Right ventricle myocardium inferior (tissue), 1 donor: ENCODE measurements at regions not wholly inside any gene's neighbourhood (a gene's known extent, or its start where the extent isn't known, plus 50 kb on each side); places are given as distances from the start of the nearest gene placed in this dataset.
A peak's percentile ranks its signal among the peaks of the same experiment; 100 is the strongest.

Source experiments
- ATAC-seq: fragments of 200-7000 bp; cut with Tn5 transposase; one replicate; pipeline ENCODE4 v1.9.1; 2020; ENCODE audit warnings: mild to moderate bottlenecking, moderate library complexity
- DNase-seq: peaks from one replicate; pipeline ENCODE4 v3.0.0; 2021; ENCODE audit errors: missing footprints
- intact Hi-C: fragments of 100-400 bp; cut with DNase I; formaldehyde crosslinking; loops from one replicate; pipeline ENCODE4 v1.11.0; 2022
- donor health status: DM: no; HTN: yes; CAD: no; lungs with severe emphysema.

GRCh38 chr19:29098863-29099481 is 114.0 kb downstream of the UQCRFS1 start:
- ATAC-seq (peak; percentile 97), DNase-seq (peak; percentile 79)
- intact Hi-C loops = no loop called here

GRCh38 chr19:29098091-29098490 is 114.9 kb downstream of the UQCRFS1 start:
- DNase-seq = no peak
- intact Hi-C loops = no loop called here
- ATAC-seq = no peak

- DNase-seq = no peak
- ATAC-seq = no peak
- intact Hi-C loops = no loop called here
Measured at GRCh38 chr19:29096896-29097295, 116.1 kb downstream of the UQCRFS1 start.

- intact Hi-C loops = no loop called here
- no peak for DNase-seq
- no peak for ATAC-seq
Measured at GRCh38 chr19:29093553-29093908, 119.4 kb downstream of the UQCRFS1 start.

GRCh38 chr19:29092712-29093552 is 120.0 kb downstream of the UQCRFS1 start:
- ATAC-seq (no peak), DNase-seq (no peak)
- intact Hi-C loops = no loop called here

- DNase-seq (no peak), ATAC-seq (no peak)
- intact Hi-C loops = no loop called here
Measured at GRCh38 chr19:29090783-29091526, 122.0 kb downstream of the UQCRFS1 start.

- no peak for DNase-seq
- intact Hi-C loops = no loop called here
- no peak for ATAC-seq
Measured at GRCh38 chr19:29089315-29089870, 123.6 kb downstream of the UQCRFS1 start.

- ATAC-seq = no peak
- DNase-seq = no peak
- intact Hi-C loops = no loop called here
Measured at GRCh38 chr19:29088761-29089160, 124.2 kb downstream of the UQCRFS1 start.

- no peak for ATAC-seq
Measured at GRCh38 chr19:29086646-29087045, 126.3 kb downstream of the UQCRFS1 start.

GRCh38 chr19:29086182-29086581 is 126.8 kb downstream of the UQCRFS1 start:
- ATAC-seq (no peak), DNase-seq (no peak)
- intact Hi-C loops = no loop called here

More at GRCh38 chr19:29086646-29087045, 126.3 kb downstream of the UQCRFS1 start:
- no peak for DNase-seq
- intact Hi-C loops = no loop called here

GRCh38 chr19:29085630-29086029 is 127.3 kb downstream of the UQCRFS1 start:
- no peak for ATAC-seq
- no peak for DNase-seq
- intact Hi-C loops = no loop called here

GRCh38 chr19:29085206-29085605 is 127.7 kb downstream of the UQCRFS1 start:
- DNase-seq (no peak), ATAC-seq (no peak)
- intact Hi-C loops = no loop called here

GRCh38 chr19:29084266-29084665 is 128.7 kb downstream of the UQCRFS1 start:
- no peak for ATAC-seq
- intact Hi-C loops = no loop called here
- no peak for DNase-seq

GRCh38 chr19:29083863-29084262 is 129.1 kb downstream of the UQCRFS1 start:
- ATAC-seq (no peak), DNase-seq (no peak)
- intact Hi-C loops = no loop called here

- ATAC-seq (no peak), DNase-seq (no peak)
- intact Hi-C loops = no loop called here
Measured at GRCh38 chr19:29079356-29080032, 133.5 kb downstream of the UQCRFS1 start.

GRCh38 chr19:29076963-29077362 is 136.0 kb downstream of the UQCRFS1 start:
- intact Hi-C loops = no loop called here
- DNase-seq = no peak
- ATAC-seq = no peak

GRCh38 chr19:29076161-29076560 is 136.8 kb downstream of the UQCRFS1 start:
- intact Hi-C loops = no loop called here
- ATAC-seq = no peak
- DNase-seq = no peak

GRCh38 chr19:29075149-29075548 is 137.8 kb downstream of the UQCRFS1 start:
- intact Hi-C loops = no loop called here
- DNase-seq (no peak), ATAC-seq (no peak)

- DNase-seq (no peak), ATAC-seq (no peak)
- intact Hi-C loops = no loop called here
Measured at GRCh38 chr19:29074579-29074978, 138.4 kb downstream of the UQCRFS1 start.
